ENCODE measurements at regions not wholly inside any gene's neighbourhood (a gene's known extent, or its start where the extent isn't known, plus 50 kb on each side); places are given as distances from the start of the nearest gene placed in this dataset.

GRCh38 chr2:60695793-60696192 lies 60.3 kb upstream of the PAPOLG start:
- no peaks in the 10 kb centered on the region for H3K79me2 ChIP-seq (replicated peaks; ENCODE audit: insufficient read depth)
- no peak overlapping the region for H2AFZ ChIP-seq
- H3K27me3 ChIP-seq (ENCODE audit: insufficient read depth): no peaks in the 10 kb centered on the region
- H3K27me3 Mint-ChIP-seq (ENCODE audit: insufficient read depth, low read depth, poor library complexity): peaks cover 2% of the 10 kb centered on the region
- H3K27ac Mint-ChIP-seq: no peak overlapping the region
- no peaks in the 10 kb centered on the region for H3K36me3 Mint-ChIP-seq (ENCODE audit: low read depth)
- H3K36me3 ChIP-seq (ENCODE audit: insufficient read depth): no peaks in the 10 kb centered on the region
- H3K4me2 ChIP-seq: no peak overlapping the region
- H3K27ac ChIP-seq (ENCODE audit: low read depth): no peak overlapping the region
- H3K9me3 Mint-ChIP-seq: no peaks in the 10 kb centered on the region
- ATAC-seq (no peak), DNase-seq (ENCODE audit: low spot score) (no peak)
- H3K4me1 Mint-ChIP-seq: no peaks in the 10 kb centered on the region
- TF ChIP-seq ETS1 (IDR thresholded peaks at IDR 0.05) (no peak), STAT1 (IDR thresholded peaks at IDR 0.05; ENCODE audit: unreplicated experiment) (no peak), EZH2phosphoT487 (IDR thresholded peaks at IDR 0.05; ENCODE audit: unreplicated experiment) (no peak), POLR2AphosphoS5 (IDR thresholded peaks at IDR 0.05; ENCODE audit: low read depth) (no peak), EZH2 (IDR thresholded peaks at IDR 0.05; ENCODE audit: low read depth, unreplicated experiment) (no peak), CREB1 (CRISPR knock-in tag; IDR thresholded peaks at IDR 0.05; ENCODE audit: low read depth) (no peak), ZNF331 (CRISPR knock-in tag; IDR thresholded peaks at IDR 0.05; ENCODE audit: low read depth) (no peak), ZNF462 (CRISPR knock-in tag; IDR thresholded peaks at IDR 0.05) (no peak), NANOG (IDR thresholded peaks at IDR 0.05; ENCODE audit: borderline replicate concordance) (no peak), JUNB (IDR thresholded peaks at IDR 0.05; ENCODE audit: unreplicated experiment) (no peak), REST (IDR thresholded peaks at IDR 0.05; ENCODE audit: unreplicated experiment) (no peak), ZNF114 (CRISPR knock-in tag; IDR thresholded peaks at IDR 0.05) (no peak), CTCF (conservative IDR thresholded peaks at IDR 0.05; ENCODE audit: low read depth in 2 of 2) (no peak)
- H3K9me2 ChIP-seq (ENCODE audit: insufficient read depth): no peaks in the 10 kb centered on the region
- no peaks in the 10 kb centered on the region for H4K20me1 ChIP-seq (replicated peaks; ENCODE audit: insufficient read depth)
- H3K4me1 ChIP-seq (ENCODE audit: insufficient read depth): no peaks in the 10 kb centered on the region
- H3F3A ChIP-seq (replicated peaks; ENCODE audit: low read depth): no peaks in the 10 kb centered on the region
- H3K4me3 ChIP-seq: no peak overlapping the region
- H3K4me3 Mint-ChIP-seq: no peak overlapping the region
